Suprapubic skin (tissue), 4 donors: ENCODE measurements at regions not wholly inside any gene's neighbourhood (a gene's known extent, or its start where the extent isn't known, plus 50 kb on each side); places are given as distances from the start of the nearest gene placed in this dataset.

Experiments used
- DNase-seq, 2 donors: peaks; one replicate each; pipeline ENCODE4 v3.0.0-alpha.2; 2019; ENCODE audit warnings: low spot score in 2 of 2
- H3K27ac ChIP-seq: fragments of 200-600 bp; sonication (generic); one replicate; pipeline ENCODE4 v1.5.1; 2019
- H3K27me3 ChIP-seq: fragments of 200-600 bp; sonication (generic); one replicate; pipeline ENCODE4 v1.5.1; 2019
- H3K36me3 ChIP-seq: fragments of 200-600 bp; sonication (generic); one replicate; pipeline ENCODE4 v1.5.1; 2019
- H3K4me1 ChIP-seq: fragments of 200-600 bp; sonication (generic); one replicate; pipeline ENCODE4 v1.5.1; 2019
- H3K4me3 ChIP-seq: fragments of 200-600 bp; sonication (generic); one replicate; pipeline ENCODE4 v1.5.1; 2019; ENCODE audit warnings: mild to moderate bottlenecking
- H3K9me3 ChIP-seq: fragments of 200-600 bp; sonication (generic); one replicate; pipeline ENCODE4 v1.5.1; 2019
- CTCF ChIP-seq, 2 donors: fragments of 200-600 bp in 1 of 2; fragments of 450-650 bp in 1 of 2; sonication (generic) in 1 of 2; IDR thresholded peaks; one replicate each; pipeline ENCODE4 v1.5.1; 2016 to 2019; ENCODE audit warnings: antibody characterized with exemption in 2 of 2, mild to moderate bottlenecking in 1 of 2, moderate library complexity in 1 of 2
- EP300 ChIP-seq: sonication (generic); formaldehyde crosslinking; IDR thresholded peaks from one replicate; pipeline ENCODE4 v1.6.1; 2017; ENCODE audit warnings: antibody characterized with exemption
- POLR2A ChIP-seq, 2 donors: fragments of 450-650 bp; IDR thresholded peaks; one replicate each; pipeline ENCODE4 v1.6.1; 2017; ENCODE audit warnings: antibody characterized with exemption in 2 of 2, mild to moderate bottlenecking in 2 of 2, moderate library complexity in 2 of 2
- POLR2AphosphoS5 ChIP-seq, 3 donors: sonication (generic); formaldehyde crosslinking; IDR thresholded peaks; one replicate each; pipeline ENCODE4 v1.6.1; 2017; ENCODE audit warnings: antibody characterized with exemption in 3 of 3
- WGBS: methylation state at CpG from one replicate; pipeline ENCODE4 v1.1.5; 2018; 5-methylcytosine and 5-hydroxymethylcytosine counted together

- 35% methylated on average over 2 of the region's 2 CpGs for WGBS
- no peak for DNase-seq
- no peaks in the 10 kb centered on the region for H3K4me1 ChIP-seq
Measured at GRCh38 chr6:100269189-100269588, 195.5 kb downstream of the SIM1 start.

DNA sequence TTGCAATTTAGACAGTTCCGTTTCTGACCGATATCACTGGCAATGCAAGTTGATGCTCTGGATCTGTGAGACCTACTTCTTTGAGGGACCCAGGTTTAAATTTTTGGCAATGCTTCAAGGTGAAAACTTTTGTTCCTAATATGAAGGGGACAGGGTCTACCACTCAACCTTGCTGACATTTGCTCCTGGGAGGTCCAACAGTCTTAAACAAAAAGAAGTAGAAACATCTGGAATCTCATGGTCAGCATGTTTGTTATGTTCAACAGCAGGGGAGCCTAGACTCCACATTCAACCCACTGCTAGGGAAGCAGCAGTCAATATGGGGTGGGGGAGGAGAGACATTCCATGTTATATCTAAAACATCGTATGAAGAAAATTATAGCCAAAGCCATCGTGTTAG lies 196.4 kb downstream of the SIM1 start:
- TF ChIP-seq POLR2AphosphoS5 (IDR thresholded peaks at IDR 0.05) = no peak
- no peak for TF ChIP-seq EP300
- TF ChIP-seq POLR2A (IDR thresholded peaks at IDR 0.05) = no peak
- no peak for TF ChIP-seq CTCF (IDR thresholded peaks at IDR 0.05)
- Histone ChIP-seq H3K27me3 (no peaks in the 10 kb centered on the region), H3K27ac (no peak overlapping the region), H3K36me3 (no peaks in the 10 kb centered on the region), H3K4me3 (no peak overlapping the region), H3K9me3 (no peaks in the 10 kb centered on the region), H3K4me1 (no peaks in the 10 kb centered on the region)
- 91% methylated on average over 4 of the region's 4 CpGs for WGBS
- DNase-seq = no peak

More at GRCh38 chr6:100269189-100269588, 195.5 kb downstream of the SIM1 start:
- H3K27me3 ChIP-seq = no peaks in the 10 kb centered on the region
- no peak overlapping the region for H3K27ac ChIP-seq
- H3K9me3 ChIP-seq = no peaks in the 10 kb centered on the region
- H3K36me3 ChIP-seq = no peaks in the 10 kb centered on the region
- TF ChIP-seq POLR2AphosphoS5 (IDR thresholded peaks at IDR 0.05) (no peak), POLR2A (IDR thresholded peaks at IDR 0.05) (no peak), CTCF (IDR thresholded peaks at IDR 0.05) (no peak), EP300 (no peak)
- no peak overlapping the region for H3K4me3 ChIP-seq

DNA sequence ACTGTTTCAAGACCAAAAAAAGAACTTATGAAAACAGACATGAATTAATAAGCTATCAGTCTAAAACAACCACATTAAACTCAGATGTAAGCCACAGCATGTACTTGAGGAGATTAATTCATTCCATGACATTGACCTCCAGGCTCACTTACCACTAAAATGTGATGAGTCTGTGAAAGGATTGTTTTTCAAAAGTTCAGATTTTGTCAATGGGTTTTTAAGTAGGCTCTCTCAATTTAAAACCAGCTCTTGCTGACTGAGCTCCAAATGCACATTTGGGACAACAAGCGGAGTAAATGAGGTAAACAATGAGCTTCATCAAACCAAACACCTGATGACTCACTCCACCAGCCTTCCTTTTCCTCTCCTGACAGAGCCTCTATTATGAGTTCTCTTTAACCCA lies 197.0 kb downstream of the SIM1 start:
- Histone ChIP-seq H3K4me3 (no peak overlapping the region), H3K9me3 (no peaks in the 10 kb centered on the region), H3K27me3 (no peaks in the 10 kb centered on the region), H3K4me1 (no peaks in the 10 kb centered on the region), H3K36me3 (no peaks in the 10 kb centered on the region), H3K27ac (no peak overlapping the region)
- TF ChIP-seq POLR2A (IDR thresholded peaks at IDR 0.05) (no peak), POLR2AphosphoS5 (IDR thresholded peaks at IDR 0.05) (no peak), EP300 (no peak), CTCF (IDR thresholded peaks at IDR 0.05) (no peak)
- WGBS = 87% methylated on average over 1 of the region's 1 CpG
- DNase-seq = no peak

- Histone ChIP-seq H3K4me3 (no peak overlapping the region), H3K27me3 (no peaks in the 10 kb centered on the region), H3K4me1 (no peaks in the 10 kb centered on the region), H3K9me3 (no peaks in the 10 kb centered on the region), H3K36me3 (no peaks in the 10 kb centered on the region), H3K27ac (no peak overlapping the region)
- no peak for DNase-seq
- no peak for TF ChIP-seq EP300
- TF ChIP-seq CTCF (IDR thresholded peaks at IDR 0.05) = no peak
- no peak for TF ChIP-seq POLR2A (IDR thresholded peaks at IDR 0.05)
- no peak for TF ChIP-seq POLR2AphosphoS5 (IDR thresholded peaks at IDR 0.05)
- 82% methylated on average over 10 of the region's 10 CpGs for WGBS
Measured at GRCh38 chr6:100266494-100267401, 198.0 kb downstream of the SIM1 start.

DNA sequence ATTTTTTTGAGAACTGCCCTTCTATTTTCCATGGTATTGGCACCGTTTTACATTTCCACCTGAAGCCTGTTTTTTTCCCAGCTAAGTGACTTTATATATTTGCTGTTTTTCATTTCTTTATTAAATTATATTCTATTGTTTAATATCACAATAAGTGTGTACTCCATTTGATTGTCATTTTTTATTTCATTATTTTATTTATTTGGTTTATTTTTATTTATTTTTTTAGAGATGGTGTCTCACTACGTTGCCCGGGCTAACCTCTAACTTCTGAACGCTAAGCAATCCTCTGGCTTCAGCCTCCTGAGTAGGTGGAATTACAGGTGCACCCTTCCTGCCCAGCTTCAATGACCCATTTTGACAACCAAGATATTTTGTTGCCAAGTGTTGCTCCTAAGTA lies 202.6 kb downstream of the SIM1 start:
- Histone ChIP-seq H3K36me3 (no peaks in the 10 kb centered on the region), H3K27me3 (no peaks in the 10 kb centered on the region), H3K4me3 (no peak overlapping the region), H3K9me3 (no peaks in the 10 kb centered on the region), H3K4me1 (no peaks in the 10 kb centered on the region), H3K27ac (no peak overlapping the region)
- 91% methylated on average over 4 of the region's 4 CpGs for WGBS
- no peak for DNase-seq
- TF ChIP-seq EP300 = no peak
- no peak for TF ChIP-seq POLR2AphosphoS5 (IDR thresholded peaks at IDR 0.05)
- TF ChIP-seq POLR2A (IDR thresholded peaks at IDR 0.05) = no peak
- TF ChIP-seq CTCF (IDR thresholded peaks at IDR 0.05) = no peak
